HG03457 (cell line): ENCODE measurements at regions not wholly inside any gene's neighbourhood (a gene's known extent, or its start where the extent isn't known, plus 50 kb on each side); places are given as distances from the start of the nearest gene placed in this dataset.
"Not testable (repeated sequence)": the region's sequence is repeated elsewhere in the genome, so short reads cannot be mapped to it uniquely, and the experiment has no call there.

ENCODE experiments used
- ATAC-seq: cut with Tn5 transposase; IDR thresholded peaks from one replicate; pipeline ENCODE4 v1.9.1; 2021; ENCODE audit warnings: moderate number of reproducible peaks; ENCODE audit not compliant: unreplicated experiment

GRCh38 chr7:121501566-121501965 is 105.5 kb upstream of the FAM3C start:
- no peak for ATAC-seq

DNA sequence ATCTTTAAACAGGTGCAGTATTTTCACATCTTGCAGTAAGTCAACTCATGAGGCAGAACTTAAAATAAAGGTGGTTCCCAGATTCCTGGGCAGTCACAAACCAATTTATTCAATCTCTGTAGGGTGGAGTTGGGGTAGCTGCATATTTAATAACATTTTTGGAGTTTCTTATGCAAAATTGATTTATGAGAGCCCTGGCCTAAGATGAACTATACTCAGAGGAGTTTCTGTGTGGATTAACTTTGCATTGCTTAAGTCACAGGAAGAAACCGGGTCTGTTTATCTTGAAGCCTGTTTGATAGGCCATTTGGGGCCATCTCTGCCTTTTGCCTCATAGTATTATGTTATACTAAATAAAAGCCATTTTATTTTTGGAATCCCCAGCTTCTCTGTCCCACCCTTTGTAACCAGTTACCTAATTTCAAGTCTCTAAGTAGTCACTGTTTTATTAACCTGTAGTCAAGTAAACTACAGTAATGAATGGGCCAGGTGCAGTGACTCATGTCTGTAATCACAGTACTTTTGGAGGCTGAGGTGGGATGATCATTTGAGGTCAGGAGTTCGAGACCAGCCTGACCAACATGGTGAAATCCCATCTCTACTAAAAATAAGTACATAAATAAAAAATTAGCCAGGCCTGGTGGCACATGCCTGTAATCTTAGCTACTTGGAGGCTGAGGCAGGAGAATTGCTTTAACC is 104.4 kb upstream of the FAM3C start:
- no peak for ATAC-seq

- no peak for ATAC-seq
Observed at GRCh38 chr7:121499624-121500023, 103.5 kb upstream of the FAM3C start.

DNA sequence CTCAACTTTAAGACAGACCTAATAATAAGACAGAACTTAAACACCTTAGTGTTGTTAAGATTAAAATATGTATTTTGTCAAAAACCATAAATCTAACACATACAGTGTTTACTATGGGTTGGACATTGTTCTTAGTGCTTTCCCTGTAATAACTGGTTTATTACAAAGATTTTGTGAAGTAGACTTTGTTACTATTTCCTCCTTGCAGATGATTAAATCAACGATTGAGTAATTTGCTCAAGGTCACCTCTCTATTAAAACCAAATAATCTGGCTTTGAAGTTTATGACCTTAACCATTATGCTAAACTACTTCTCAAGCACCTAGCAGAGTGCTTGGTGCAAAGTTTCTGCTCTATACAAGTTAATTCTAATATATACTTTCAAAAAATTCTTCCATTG is 102.7 kb upstream of the FAM3C start:
- no peak for ATAC-seq

- not testable (repeated sequence) for ATAC-seq
Observed at GRCh38 chr7:121497545-121497944, 101.4 kb upstream of the FAM3C start.

DNA sequence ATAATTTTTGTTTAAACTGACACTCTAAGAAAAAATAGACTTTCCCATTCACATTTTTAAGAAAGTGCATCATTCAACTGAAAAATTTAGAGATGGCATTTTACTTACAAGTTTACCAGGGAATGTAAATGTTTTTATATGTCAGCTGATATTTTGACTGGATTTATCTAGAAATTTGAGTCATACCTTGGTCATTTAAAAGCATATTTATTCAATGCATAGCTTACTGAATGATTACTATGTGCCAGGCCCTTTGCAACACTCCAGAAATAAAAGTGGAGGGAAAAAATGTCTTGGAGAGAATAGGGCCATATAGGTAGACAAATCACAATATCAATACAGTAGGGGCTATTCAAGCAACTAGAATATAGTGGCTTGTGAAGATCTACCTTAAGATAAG is 98.4 kb upstream of the FAM3C start:
- ATAC-seq = no peak

GRCh38 chr7:121493553-121493952 is 97.4 kb upstream of the FAM3C start:
- ATAC-seq = no peak

- no peak for ATAC-seq
Observed at GRCh38 chr7:121490309-121490708, 94.2 kb upstream of the FAM3C start.

DNA sequence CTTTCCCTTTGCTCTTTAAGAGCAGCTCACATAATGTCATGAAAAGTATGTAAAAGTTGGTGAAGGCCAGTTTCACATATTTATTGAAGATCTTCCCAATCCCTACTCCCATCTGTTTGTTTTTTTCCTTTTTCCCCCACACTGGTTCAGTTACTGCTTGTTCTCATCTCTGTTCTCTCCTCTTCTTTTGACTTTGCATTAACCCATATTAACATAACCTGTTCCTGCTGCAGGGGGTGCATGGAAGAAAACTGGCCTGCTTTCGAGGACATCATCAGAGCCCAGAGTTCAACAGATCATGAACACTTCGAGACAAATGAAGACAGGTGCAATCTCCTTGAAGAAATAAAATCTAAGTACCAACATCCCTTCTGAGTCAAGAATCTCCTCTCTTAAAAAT is 93.3 kb upstream of the FAM3C start:
- no peak for ATAC-seq

DNA sequence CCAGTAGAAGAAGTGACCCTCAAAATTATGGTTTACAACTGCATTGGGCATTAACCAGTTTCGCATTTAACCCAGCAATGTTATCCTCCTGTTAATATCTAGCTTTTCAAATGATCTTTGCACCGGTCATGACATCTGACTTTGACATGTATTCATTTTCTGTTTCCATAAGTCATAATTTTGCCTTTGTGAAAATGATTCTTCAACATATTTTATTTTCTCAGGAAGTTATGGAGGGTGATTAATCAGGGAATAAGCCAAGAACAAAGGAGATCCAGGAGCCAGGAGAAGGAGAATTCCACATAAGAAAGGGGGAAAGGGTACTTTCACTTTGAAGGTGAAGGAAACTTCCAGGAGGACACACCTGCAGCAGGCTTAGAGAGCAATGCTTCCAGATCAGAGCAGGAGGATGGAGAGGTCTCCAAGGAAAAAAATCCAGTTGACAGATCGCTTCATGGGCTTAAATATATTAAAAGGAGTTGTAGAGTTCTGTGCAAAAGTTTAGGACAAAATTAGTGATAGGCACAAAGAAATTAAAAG is 92.1 kb upstream of the FAM3C start:
- no peak for ATAC-seq

- ATAC-seq = no peak
Observed at GRCh38 chr7:121486590-121486989, 90.5 kb upstream of the FAM3C start.

DNA sequence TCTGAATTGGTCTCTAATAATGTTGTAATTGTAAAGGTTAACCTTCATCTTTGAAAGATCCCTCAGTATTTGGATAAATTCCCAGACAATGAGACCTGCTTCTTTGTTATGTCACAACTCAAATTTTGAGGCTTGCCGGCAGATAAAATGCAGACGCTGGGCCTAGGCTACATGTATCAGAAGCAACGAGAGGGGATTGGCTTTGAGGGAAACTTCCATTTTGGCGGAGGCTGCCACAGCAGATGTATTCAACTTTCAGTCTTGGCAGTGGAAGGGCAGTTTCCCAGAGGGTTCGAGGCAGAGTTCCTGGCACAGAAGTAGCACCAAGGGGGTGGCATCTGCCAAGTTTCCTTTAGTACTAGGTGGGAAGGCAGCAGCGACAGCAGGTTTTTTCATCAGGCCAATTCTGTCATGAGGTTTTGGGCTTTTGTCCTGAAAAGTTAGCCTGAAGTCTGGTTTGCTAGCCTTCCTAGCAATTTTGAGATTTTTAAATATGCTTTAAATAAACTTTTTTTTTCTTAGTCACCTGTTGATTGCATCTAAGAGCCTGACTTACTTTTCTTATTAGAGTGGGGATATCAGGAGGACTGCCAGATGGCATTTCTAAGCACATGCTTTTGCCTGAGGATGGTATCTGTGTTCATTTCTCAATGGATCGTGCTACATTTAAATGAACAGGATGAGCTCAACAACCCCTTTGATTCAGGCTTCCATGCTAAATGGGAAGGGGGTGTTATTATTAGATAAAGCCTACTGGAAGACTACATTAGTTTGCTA is 89.5 kb upstream of the FAM3C start:
- ATAC-seq = no peak

DNA sequence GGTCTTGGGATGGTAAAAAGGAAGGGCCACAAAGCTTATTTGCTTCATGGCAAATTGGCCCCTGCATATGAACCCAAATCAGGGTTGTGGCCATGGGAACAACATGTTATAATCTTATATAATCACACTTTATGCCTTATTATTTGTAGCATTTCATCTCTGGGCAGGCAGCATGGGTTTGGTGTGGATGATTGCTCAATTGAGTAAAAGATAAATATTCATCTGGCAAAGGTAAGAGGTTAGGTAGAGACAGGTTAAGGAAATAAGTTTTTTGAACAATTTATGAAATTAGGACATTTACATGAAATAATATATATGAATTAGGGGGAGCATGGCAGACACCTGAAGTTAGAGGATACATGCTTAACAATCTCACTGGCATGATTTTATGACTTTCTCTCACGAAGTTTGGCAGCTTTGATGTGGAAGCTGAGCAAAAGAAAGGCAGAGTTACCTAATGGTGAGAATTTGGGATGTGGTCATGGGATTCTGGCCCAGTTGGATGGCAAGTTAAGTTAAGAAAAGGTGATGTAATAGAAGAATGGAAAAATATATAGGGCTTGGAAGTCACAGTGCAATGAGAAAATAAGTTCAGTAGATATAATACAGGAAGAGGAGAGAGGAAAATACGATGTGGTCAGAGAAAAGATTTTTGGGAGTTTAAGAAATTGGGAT is 88.1 kb upstream of the FAM3C start:
- no peak for ATAC-seq

GRCh38 chr7:121480566-121481335 is 84.6 kb upstream of the FAM3C start:
- no peak for ATAC-seq

- ATAC-seq = no peak
Observed at GRCh38 chr7:121480058-121480457, 84.0 kb upstream of the FAM3C start.

- no peak for ATAC-seq
Observed at GRCh38 chr7:121479466-121479865, 83.4 kb upstream of the FAM3C start.

DNA sequence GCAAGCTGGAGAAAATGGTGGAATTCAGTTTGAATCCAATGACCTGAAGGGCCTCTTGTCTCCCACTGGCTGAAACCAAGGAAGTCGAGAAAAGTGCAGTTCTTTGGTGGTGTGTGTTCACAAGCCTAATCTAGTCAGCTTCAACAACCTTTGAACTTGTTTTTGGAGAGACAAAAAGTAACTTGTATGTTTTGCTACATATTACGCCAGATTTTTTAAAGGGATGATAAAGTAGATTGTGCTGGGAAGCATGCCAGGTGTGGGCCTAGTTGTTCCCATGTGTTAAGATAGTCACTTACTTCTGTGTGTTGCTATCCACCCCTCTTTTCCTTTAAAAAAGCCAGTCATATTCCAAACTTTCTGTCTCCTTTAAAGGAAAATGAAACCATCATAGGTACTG is 79.7 kb upstream of the FAM3C start:
- no peak for ATAC-seq

- no peak for ATAC-seq
Observed at GRCh38 chr7:121474301-121474673, 78.2 kb upstream of the FAM3C start.

GRCh38 chr7:121473645-121474300 is 77.7 kb upstream of the FAM3C start:
- no peak for ATAC-seq

DNA sequence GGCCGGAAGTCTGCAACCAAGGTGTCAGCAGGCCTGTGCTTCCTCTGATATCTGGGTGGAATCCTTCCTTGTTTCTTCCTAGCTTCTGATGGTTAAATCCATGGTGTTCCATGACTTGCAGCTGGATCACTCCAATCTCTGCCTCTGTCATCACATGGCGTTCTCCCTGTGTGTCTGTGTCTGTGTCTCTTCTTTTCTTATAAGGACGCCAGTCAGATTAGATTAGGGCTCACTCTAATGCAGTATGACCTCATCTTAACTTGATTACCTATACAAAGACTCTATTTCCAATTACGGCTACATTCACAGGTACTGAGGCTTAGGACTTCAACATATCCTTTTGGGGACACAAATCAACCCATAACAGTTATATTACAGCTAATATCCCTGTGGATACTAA is 70.3 kb upstream of the FAM3C start:
- ATAC-seq = no peak

DNA sequence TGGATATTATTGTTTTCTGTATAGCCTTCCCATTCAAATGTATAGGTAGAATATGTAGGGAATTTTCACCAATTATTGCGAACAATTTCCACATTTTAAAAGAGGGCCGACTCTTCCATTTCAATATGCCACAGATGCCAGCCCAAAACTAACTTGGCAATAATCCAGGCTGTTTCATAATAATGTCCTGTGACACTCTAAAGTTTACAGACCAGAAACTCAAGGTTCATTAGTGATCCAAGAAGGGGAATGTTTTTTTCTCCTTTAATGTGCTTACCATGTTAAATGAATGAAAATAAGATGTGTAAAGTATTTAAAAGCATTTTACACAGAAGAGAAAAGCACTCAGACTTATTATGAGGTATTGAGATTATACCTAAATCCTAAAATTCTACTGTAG is 63.0 kb upstream of the FAM3C start:
- no peak for ATAC-seq
